Ureter (tissue), 1 donor: ENCODE measurements at regions not wholly inside any gene's neighbourhood (a gene's known extent, or its start where the extent isn't known, plus 50 kb on each side); places are given as distances from the start of the nearest gene placed in this dataset.

Experiments
- DNase-seq: peaks from one replicate; pipeline ENCODE4 v3.0.0-alpha.2; 2020; ENCODE audit warnings: low spot score
- donor health status: DM: yes; HTN: yes; CAD: no.

DNA sequence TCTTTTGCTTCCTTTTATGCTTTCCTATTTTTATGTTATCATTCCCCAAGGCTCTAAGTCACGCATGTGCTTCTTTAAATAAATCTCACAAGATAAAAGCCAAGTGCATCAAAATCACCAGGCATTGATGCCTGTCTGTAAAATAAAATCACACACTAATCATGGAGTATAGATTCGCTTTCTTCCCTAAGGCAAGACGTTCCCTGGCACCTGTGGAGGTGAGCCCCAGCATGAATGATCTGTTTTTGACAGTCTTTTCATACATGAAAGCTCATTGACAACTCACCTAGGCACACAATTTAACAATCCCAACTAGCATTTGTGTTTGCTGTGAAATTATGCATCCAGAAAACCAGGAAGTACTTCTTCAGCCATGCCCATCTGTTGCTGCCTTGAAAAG lies 146.9 kb upstream of the DMAC1 start:
- DNase-seq, result no peak

DNA sequence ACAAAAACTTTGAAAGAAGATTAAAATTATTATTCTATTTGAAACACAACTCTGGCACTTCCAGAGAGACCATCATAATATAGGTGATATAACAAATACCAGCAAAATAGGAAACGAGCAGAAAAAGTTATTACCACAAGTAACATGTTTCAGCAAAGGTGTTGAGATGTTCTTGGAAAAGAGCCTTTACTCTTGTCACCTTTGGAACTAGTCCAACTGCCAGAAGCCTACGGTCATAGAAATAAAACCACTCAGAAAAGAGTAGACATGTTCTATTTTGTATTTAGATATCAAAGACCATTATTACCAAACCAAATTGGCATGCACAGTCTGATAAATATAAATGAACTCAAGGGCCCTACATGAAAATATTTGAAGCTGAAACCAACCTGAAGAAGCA lies 145.0 kb upstream of the DMAC1 start:
- no peak for DNase-seq

DNA sequence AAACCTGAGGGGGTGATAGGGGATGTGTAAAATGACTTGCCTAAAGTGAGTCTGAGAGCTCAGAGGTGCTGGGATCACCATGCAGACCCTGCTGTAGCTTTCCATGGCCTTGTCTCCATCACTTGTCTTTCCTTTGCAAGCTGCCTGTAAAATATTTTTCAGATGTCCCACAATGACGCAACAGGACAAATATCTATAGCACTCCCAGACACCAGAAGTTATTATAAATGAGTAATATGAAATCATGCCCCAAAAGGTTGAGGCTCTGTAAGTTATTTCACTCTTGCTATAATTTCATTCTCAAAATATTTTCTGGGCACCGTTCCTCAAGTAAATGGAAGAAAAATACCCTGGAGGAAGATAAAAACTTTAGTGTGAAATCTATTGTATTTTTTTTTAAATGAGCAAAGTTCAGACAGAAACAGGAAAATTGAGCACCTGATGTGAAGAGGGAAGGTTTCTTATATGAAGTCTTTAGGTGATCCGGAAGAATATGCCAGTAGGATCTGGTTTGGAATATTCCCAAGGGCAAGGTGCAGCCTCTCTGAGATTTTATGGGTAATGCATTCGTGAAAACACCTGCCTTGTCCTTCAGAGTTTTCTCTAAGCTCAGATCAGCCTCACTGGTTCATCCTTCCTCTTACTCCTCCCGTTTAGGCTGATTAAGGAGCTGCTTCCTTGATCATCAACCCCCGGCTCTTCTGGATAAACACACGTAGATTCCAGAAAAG lies 138.3 kb upstream of the DMAC1 start:
- no peak for DNase-seq

DNA sequence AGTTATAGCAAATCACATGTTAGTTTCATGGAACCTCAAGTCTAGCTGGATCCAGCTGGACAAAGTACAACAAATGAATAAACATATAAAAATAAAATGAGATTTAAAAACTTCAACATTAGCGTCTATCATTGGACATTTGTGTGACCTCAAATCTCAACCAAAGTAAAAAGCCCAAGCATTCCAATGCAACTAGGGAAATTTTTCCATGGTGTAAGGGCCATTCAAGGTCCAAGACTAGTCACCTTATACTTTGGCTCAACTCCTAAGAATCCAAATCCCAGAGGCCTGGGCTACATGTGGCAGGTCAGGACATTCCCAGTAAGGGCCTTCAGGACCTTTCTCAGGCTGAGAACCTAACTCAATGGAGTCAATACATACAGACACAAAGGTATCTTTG lies 137.4 kb upstream of the DMAC1 start:
- no peak for DNase-seq

DNA sequence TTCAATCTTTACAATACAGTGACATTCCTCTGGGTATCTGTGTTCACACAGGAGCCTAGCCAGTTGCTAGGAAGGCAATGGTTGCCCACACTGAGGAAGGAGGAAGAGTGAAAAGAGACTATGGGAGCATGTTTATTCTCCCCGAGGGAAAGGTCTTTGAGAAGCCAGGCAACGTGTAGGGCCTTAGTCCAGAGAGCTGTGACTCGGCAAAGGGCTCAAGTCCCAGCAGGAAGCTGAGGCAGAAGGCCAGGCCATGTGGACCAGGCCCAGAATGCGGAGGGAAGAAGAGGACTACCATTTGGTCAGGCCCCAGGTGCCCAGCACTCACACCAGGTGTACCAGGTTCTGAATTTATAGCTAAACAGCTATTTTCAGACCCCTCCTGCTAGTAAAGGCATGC lies 136.6 kb upstream of the DMAC1 start:
- no peak for DNase-seq

DNA sequence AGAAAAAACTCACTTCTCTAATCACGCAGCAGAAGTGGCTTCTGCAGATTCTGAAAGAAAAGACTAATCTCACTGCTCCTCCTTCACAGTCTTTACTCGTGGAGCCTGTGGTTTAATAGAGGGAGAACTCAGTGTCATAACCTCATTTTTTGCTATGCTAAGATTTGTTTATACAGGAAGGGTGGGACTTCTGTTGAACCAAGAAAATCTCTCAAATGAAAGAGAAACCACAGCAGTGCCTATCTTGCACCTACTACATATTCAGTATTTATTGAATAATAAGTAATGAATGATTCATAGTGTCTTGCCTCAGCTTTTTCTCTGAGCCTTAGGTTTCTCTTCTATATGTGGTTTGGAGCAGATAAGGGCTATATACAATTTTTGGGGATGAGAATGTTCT lies 136.1 kb upstream of the DMAC1 start:
- DNase-seq, result no peak

DNA sequence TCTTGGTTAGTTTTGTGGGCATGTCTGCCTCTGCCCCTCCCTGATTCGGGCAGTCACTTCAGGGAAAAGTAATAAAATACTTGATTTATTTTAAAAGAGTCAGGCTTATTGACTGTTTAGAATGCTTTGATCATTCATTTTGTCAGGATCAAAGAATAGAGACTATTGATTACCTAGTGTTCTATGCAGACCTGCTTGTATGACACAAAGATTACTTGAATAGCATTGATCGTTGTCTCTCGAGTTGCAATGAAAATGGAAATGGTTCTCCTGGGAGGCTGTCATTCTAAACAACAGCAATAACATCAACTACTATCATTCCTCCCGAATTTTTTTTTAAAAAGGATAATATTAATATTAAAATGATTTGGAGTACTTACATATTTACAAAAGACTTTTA lies 133.2 kb upstream of the DMAC1 start:
- DNase-seq, result no peak

DNA sequence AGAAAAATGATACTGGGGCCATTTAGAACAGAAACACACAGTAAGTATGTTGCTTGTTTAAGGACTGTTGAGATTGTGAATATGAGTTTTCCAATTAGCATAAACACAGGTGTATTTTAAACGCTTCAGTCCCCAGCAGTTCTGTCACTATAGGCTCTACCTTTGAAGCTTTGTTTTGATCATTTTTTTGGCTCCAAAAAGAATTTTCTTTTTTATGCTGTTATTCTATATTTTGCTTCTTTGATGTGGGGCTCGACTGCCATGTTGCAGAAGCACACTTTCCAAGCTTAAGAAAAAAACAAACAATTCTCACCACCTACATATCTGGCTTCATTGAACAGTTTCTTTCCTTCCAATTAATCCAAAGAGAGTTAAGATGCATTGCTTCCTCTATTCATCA lies 131.0 kb upstream of the DMAC1 start:
- DNase-seq, result no peak

DNA sequence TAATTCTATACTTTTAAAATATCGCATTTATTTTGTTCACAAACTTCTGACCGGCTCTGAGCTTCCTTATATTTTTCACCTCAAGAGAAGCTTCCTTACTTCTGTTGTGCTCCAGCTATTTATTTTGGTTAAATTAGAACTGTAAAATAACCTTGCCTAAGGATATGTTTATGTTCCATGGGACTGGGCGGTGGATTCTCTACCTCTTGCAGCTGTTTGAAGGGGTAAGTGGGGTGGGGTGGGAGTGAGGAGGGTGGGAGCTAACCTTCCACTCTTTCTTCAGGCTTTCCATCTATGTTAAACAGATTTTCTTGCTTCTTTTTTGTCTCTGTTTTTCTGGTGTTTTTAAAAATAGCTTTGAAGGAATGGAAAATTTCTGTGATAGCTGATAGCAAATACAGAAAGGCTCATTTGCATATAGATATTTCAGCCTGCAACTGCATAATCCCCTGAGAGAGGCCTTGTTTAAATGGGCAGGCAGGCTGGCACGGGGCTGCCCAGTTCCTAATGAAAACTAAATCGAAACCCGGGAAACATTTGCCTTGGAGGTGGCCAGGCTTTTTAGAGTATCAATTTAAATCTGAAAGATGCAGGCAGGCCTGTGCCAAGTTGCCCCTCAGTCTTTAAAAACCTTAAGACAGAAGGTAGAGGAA lies 122.1 kb upstream of the DMAC1 start:
- no peak for DNase-seq

DNA sequence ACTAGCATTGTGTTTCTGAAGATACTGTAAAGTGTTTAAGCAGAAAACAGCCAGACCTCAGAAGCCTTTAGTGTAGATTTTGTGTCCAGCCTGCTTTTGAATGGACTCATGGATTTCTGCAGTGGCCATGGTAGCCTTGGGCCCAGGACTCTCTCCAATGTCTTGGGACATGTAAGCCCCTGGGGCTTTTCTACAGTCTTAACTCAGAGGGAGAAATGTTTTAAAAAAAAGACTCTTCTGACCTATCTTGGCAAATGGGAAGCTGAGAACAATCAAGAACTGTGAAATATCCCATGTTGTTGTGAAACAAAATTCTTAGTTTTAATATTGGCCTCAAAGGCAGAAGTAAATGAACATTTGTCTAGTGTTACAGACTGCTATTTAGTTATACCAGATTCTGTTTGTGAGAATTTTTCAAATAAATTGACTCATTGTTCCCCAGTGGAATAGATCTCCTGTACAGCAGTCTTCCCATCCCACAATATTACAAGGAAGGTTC lies 112.5 kb upstream of the DMAC1 start:
- no peak for DNase-seq

DNA sequence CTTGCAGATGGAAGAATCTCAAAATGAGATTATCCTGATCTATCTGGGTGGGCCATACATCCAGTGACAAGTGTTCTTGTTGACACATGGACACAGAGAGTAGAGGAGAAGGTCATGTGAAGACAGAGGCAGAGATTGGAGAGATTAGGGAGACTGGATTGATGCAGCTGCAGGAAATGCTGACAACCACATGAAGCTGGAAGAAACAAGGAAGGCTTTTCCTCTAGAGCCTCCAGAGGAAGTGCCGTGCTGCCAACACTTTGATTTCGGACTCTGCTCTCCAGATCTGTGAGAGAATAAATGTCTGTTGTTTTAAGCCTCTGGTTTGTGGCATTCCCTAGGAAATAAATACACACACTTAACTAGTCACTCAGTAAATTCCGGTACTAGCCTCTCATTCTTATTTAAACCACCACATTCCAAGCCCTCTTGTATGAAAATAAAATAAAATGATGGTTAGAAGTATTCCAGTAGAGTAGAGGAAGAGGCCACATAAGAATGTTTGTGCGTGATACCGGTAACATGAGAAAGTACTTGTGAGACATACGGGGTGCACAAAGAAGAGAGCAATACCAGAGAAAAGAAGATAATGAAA lies 110.9 kb upstream of the DMAC1 start:
- DNase-seq, result no peak

DNA sequence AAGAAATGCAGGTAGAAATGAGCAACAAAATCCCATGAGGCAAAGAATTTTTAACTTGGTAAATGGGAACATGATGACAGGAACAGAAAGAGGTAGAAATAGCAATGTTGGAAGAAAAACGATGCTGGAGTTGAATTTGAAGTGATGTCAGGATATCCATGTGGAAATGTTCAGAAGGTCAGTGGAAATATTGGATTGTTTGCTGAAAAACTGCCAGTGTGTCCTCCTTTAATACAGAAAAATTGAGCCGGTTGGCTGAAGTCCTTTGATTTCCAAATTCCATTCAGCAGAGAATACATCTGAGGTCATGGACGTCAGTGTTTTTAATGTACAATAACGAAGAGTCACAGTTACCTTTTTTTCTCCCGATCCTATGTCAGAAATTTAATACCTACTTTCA lies 110.0 kb upstream of the DMAC1 start:
- DNase-seq, result no peak

DNA sequence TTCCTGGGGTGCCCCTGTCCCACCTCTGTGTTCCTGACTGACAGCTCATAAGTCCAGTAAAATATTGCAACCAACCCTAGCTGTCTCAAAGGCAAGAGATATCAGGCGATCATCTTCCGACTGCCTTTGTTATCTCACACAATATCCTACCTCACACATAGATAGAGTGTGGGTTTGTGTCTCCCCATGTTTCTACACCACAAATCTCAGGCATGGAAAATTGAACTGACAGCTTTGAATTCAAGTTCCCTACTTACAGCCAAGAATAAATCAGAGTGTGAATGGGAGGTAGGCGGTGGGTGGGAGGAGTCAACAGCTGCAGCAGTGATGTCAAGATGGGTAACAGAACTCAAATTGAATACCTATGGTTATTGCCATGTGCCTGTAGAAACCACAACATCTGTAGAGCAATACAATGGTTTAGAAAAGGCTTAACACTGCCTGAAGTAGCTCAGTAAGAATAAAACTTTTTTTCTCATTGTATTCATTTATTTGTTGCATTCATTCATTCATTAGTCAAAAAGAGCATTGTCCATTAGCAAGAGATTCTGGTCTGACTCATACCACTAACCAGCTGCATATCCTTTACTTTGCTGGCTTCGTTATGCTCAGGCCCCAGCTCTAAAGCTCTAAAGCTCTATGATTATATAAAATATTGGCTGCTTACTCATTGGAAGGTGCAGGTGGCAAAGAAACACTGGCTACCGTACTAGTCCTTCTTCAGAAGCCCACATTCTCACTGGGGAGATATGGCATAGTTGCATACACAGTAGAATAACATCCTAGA lies 108.2 kb upstream of the DMAC1 start:
- DNase-seq, result no peak

DNA sequence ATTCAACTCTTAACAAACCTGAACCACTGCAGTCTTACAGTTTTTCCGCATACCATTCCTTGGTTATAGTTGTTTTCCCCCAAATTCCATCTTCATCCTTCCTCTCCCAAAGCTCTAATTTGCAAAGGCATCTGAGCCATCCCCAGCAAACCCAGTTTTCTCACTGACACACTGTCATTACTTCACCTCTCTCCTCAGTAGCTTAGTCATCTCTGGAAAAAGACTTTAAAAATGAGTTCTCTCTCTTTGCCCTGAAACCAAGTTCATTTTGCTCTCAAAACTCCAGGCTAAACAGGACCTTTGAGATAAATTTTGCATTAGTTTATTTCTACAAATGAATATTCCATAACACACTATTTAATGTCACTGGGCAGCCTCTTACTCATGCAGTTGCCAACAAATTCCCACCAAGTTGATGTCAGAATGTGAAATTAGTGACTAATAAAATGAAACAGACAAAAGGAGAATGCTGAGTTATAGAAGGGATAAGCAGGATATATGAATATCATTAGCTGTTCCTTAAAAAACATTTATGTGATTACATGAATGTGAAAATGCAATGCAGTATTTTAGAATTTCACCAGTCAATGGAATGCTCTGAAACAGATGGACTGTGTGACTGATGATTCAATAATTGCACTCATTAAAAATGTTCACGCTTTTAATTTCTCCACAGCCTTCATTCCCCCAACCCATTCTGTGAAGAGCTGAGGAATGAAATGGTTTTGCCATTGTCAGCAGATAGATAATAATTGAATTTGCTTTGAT lies 107.4 kb upstream of the DMAC1 start:
- no peak for DNase-seq

DNA sequence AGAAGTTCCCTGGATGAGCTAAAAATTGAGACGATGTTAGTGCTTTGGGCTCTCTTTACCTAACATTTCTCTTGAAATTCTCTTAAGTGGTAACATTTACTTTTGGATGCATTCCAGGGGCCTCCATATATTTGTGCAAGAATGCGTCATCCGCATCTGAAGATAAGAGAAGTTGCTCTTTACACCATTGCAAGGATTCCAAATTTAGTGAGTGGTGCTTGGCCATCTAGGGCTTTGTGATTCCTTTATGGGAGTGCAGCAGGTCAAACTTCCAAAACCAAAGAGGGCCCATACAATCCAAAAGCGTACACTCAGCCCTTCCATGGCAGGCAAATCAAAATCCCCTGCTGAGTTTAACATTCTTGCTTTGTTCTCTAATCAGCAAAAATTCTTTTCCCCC lies 102.0 kb upstream of the DMAC1 start:
- no peak for DNase-seq

DNA sequence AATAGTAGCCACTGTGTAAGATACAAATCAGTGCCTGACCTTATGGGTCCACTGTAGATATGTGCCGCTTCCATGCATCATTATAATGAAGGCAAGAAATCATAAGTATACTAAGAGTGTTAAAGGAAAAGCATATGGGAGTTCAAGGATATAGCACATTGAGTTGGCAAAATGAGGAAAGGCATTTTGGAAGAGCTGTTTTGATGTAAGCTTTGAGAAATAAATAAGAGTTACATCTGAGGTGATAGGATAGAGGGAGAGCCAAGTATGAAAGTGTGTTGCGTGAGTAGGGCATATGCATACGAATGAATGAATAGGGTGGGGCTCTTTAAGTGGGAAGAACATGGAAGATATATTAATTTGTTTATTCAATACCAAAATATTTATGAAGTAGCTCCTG lies 101.0 kb upstream of the DMAC1 start:
- no peak for DNase-seq

DNA sequence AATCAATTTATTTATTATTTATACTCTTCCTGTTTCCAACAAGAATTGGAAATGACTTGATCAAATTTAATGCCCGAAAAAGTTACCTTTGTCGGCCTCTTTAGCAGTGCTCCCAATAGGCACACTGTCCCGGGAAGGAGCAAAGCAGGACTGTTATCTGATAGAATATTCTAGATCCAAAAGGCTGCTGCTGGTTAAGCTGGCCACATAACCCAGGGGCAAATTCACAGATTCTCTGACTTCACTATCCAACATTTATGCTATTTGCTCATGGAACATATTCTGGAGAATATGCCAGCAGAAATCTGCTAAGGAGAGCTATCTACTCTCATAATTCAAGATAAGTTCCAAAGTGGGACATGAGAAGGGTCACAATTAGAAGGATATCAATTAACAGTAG lies 100.2 kb upstream of the DMAC1 start:
- DNase-seq, result no peak

DNA sequence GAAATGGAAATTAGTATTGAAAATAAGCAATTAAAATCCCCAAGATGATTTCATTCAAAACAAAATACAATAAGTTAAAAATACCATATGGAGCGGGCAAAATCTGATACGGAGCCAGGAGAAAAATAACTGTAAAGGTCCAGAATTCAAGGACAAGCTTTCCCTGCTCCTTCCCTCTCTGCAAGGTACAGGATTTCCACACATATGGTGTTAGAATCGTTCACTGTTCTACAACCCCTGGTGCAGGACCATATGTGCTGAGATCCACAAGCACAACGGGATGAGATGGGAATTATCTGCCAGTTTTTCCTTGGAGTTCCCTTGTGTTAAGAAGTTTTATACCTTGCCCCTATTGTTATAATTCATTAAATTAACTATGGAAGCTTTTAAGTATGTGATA lies 94.7 kb upstream of the DMAC1 start:
- no peak for DNase-seq

DNA sequence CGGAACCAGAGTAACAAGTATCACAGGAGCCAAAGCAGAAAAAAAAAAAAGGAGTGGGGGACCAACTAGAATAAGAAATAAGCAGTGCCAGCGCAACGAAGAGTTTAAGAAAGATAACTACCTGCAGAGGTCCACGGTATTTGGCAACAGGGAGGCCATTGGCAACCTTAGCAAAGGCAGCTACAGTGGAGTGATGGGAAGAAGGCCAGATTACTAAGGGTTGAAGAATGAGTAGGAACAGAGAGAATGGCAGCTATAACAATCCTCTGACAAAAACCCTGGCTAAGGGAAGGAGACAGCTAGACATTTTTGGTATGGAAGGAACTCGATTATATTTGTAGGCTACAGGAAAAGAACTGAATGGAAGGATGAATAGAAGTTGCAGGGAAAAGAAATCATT lies 93.4 kb upstream of the DMAC1 start:
- no peak for DNase-seq

DNA sequence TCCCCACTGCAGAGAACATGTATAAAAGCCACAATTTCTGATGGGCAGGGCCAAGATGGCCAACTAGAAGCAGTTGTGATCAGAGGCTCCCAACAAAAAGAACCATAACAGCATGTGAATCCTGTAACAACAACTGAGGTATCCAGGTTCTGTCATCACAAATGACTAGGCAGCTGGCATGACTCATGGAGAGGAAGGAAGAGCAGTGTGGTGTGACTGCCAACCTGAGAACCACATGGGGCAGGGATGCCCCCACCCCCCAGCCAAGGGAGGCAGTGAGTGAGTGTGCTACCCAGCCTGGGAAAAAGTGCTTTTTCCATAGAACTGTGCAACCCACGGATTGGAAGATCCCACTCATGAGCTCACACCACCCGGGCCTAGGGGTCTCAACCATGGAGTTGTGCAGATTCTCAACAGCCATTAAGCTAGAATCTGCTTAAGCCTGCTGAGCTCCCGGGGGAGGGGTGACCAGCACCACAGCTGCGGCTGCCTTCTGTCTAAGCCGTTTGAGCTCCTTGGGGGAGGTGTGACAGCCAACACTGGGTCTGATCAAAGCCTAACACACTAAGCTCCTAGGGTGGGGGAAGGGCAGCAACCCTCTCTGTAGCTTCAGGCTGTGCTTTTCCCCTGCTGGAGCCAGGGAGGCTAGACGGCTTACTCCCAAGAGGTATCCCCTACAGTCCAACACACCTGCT lies 80.1 kb upstream of the DMAC1 start:
- DNase-seq, result no peak
